ENCODE measurements at regions not wholly inside any gene's neighbourhood (a gene's known extent, or its start where the extent isn't known, plus 50 kb on each side); places are given as distances from the start of the nearest gene placed in this dataset.

DNA sequence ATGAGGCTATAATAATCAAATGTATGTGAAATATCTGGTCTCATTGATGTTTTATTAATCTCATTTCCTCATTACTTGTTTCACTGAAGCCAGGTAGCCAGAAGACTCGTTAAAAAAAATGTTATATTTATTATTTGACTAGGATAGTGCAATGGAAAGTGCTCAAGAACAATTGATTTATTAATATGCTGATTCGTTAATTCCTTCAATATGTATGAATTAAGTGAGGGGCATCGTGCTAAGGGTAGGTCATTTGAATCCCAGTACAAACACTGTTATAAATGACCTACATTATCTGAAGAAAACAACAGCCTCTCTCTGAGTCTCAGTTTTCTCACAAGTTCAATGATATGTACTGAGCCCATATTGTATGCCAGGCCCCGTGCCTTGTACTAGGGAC, 214.2 kb upstream of the GPRIN3 start:
- no peak overlapping the region for H3K9ac ChIP-seq
- no peak for DNase-seq (ENCODE audit: low spot score)
- H3K36me3 ChIP-seq: no peaks in the 10 kb centered on the region
- Mint-ChIP-seq H3K27ac (no peak overlapping the region), H3K4me3 (no peak overlapping the region), H3K4me1 (no peaks in the 10 kb centered on the region), H3K36me3 (no peaks in the 10 kb centered on the region), H3K9me3 (no peaks in the 10 kb centered on the region), H3K27me3 (ENCODE audit: insufficient read depth, low read depth) (no peaks in the 10 kb centered on the region)
- H3F3A ChIP-seq (ENCODE audit: low read depth): no peaks in the 10 kb centered on the region
- H3K4me3 ChIP-seq: no peak overlapping the region
- H3K27me3 ChIP-seq: no peaks in the 10 kb centered on the region
- no peak overlapping the region for H3K27ac ChIP-seq
- H2AFZ ChIP-seq (replicated peaks): no peak overlapping the region
- no peaks in the 10 kb centered on the region for H3K4me1 ChIP-seq
- TF ChIP-seq EZH2phosphoT487 (IDR thresholded peaks at IDR 0.05) (no peak), EZH2 (IDR thresholded peaks at IDR 0.05) (no peak)
- TF ChIP-seq, protein P1, sequence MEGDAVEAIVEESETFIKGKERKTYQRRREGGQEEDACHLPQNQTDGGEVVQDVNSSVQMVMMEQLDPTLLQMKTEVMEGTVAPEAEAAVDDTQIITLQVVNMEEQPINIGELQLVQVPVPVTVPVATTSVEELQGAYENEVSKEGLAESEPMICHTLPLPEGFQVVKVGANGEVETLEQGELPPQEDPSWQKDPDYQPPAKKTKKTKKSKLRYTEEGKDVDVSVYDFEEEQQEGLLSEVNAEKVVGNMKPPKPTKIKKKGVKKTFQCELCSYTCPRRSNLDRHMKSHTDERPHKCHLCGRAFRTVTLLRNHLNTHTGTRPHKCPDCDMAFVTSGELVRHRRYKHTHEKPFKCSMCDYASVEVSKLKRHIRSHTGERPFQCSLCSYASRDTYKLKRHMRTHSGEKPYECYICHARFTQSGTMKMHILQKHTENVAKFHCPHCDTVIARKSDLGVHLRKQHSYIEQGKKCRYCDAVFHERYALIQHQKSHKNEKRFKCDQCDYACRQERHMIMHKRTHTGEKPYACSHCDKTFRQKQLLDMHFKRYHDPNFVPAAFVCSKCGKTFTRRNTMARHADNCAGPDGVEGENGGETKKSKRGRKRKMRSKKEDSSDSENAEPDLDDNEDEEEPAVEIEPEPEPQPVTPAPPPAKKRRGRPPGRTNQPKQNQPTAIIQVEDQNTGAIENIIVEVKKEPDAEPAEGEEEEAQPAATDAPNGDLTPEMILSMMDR (IDR thresholded peaks at IDR 0.05): no peak
- H4K20me1 ChIP-seq (ENCODE audit: low read depth): no peaks in the 10 kb centered on the region
- H3K79me2 ChIP-seq (ENCODE audit: low read depth): no peaks in the 10 kb centered on the region
- no peak overlapping the region for H3K4me2 ChIP-seq
- no peaks in the 10 kb centered on the region for H3K9me3 ChIP-seq (ENCODE audit: low read depth)

DNA sequence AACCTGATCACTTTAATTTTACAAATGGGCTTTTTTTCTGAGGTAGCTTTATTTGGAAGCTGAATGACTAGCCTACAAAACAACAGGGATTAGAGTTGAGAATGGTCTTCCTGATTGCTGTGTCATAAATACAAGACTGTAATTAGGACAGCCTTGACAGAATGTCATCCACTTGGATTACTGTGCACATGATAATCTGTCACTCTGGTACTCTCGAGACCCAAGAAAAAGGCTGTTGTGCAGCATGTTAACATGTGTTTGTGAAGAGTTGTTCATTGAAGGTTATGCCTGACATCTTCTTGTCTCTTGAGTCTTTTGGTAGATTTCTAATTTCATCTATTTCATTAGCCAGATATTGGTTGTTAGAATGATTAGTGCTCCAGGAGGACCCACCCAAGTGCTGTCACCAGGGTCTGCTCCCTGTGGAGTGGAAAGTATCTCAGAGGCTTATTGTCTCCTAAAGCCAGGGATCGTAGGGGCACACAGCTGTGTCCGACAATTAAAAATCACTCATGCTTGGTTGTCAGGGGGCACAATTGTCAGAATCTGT, 212.2 kb upstream of the GPRIN3 start:
- Histone ChIP-seq H4K20me1 (ENCODE audit: low read depth) (no peaks in the 10 kb centered on the region), H3K4me3 (no peak overlapping the region), H3K9ac (no peak overlapping the region), H3F3A (ENCODE audit: low read depth) (no peaks in the 10 kb centered on the region), H3K4me2 (no peak overlapping the region), H2AFZ (replicated peaks) (no peak overlapping the region), H3K4me1 (peaks cover 6% of the 10 kb centered on the region), H3K27me3 (no peaks in the 10 kb centered on the region), H3K36me3 (no peaks in the 10 kb centered on the region), H3K9me3 (ENCODE audit: low read depth) (no peaks in the 10 kb centered on the region), H3K79me2 (ENCODE audit: low read depth) (no peaks in the 10 kb centered on the region), H3K27ac (no peak overlapping the region)
- DNase-seq (ENCODE audit: low spot score): no peak
- H3K4me1 Mint-ChIP-seq: no peaks in the 10 kb centered on the region
- H3K4me3 Mint-ChIP-seq: no peak overlapping the region
- no peaks in the 10 kb centered on the region for H3K27me3 Mint-ChIP-seq (ENCODE audit: insufficient read depth, low read depth)
- H3K36me3 Mint-ChIP-seq: no peaks in the 10 kb centered on the region
- H3K27ac Mint-ChIP-seq: no peak overlapping the region
- TF ChIP-seq EZH2phosphoT487 (IDR thresholded peaks at IDR 0.05) (no peak), EZH2 (IDR thresholded peaks at IDR 0.05) (no peak)
- TF ChIP-seq, protein P1 (IDR thresholded peaks at IDR 0.05): no peak
- no peaks in the 10 kb centered on the region for H3K9me3 Mint-ChIP-seq

DNA sequence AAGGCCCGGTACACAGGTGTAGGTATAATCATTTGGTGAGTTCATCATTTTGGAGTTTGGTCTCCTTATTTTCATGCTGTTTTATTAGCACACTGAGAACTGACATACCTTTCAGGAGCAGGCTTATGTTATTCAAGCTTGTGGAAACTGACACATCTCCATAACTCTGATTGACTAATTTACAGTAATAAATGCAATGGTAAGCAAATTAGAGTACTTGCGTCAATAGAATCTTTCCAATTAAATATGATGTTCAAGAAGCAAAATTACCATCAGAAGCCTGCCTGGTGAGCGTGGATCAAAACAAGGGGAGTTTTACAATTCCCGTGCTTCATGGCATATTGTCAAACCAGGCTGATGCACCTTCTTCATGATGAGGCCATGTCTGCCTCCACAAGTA, 210.7 kb upstream of the GPRIN3 start:
- no peaks in the 10 kb centered on the region for H3K9me3 ChIP-seq (ENCODE audit: low read depth)
- H3K36me3 ChIP-seq: no peaks in the 10 kb centered on the region
- Mint-ChIP-seq H3K27ac (no peak overlapping the region), H3K4me3 (no peak overlapping the region), H3K36me3 (no peaks in the 10 kb centered on the region), H3K4me1 (peaks cover 6% of the 10 kb centered on the region), H3K9me3 (no peaks in the 10 kb centered on the region), H3K27me3 (ENCODE audit: insufficient read depth, low read depth) (no peaks in the 10 kb centered on the region)
- H3F3A ChIP-seq (ENCODE audit: low read depth): no peaks in the 10 kb centered on the region
- no peak overlapping the region for H3K4me3 ChIP-seq
- TF ChIP-seq EZH2 (IDR thresholded peaks at IDR 0.05) (no peak), EZH2phosphoT487 (IDR thresholded peaks at IDR 0.05) (no peak)
- TF ChIP-seq, protein P1 (IDR thresholded peaks at IDR 0.05): no peak
- no peak overlapping the region for H3K4me2 ChIP-seq
- no peak for DNase-seq (ENCODE audit: low spot score)
- H3K27ac ChIP-seq: no peak overlapping the region
- no peak overlapping the region for H3K9ac ChIP-seq
- no peaks in the 10 kb centered on the region for H4K20me1 ChIP-seq (ENCODE audit: low read depth)
- H3K27me3 ChIP-seq: no peaks in the 10 kb centered on the region
- H2AFZ ChIP-seq (replicated peaks): no peak overlapping the region
- H3K79me2 ChIP-seq (ENCODE audit: low read depth): no peaks in the 10 kb centered on the region
- peaks cover 6% of the 10 kb centered on the region for H3K4me1 ChIP-seq

Data from neural progenitor cell (in vitro differentiated cells).